MM.1S (cell line): ENCODE measurements at regions not wholly inside any gene's neighbourhood (a gene's known extent, or its start where the extent isn't known, plus 50 kb on each side); places are given as distances from the start of the nearest gene placed in this dataset.

Experiments
- DNase-seq: peaks from one replicate; pipeline ENCODE4 v3.0.0-alpha.2; 2015
- H2AFZ ChIP-seq: fragments of 300-600 bp; sonication (generic); 2 replicates; pipeline ENCODE4 v1.6.0; 2016; ENCODE audit warnings: antibody characterized with exemption, low read length
- H3F3A ChIP-seq: fragments of 300-600 bp; sonication (generic); 2 replicates; pipeline ENCODE4 v1.6.1; 2016; ENCODE audit warnings: mild to moderate bottlenecking, antibody characterized with exemption, low read length, moderate library complexity, mixed read lengths; ENCODE audit not compliant: insufficient read depth
- H3K27ac ChIP-seq: fragments of 300-600 bp; sonication (generic); 2 replicates; pipeline ENCODE4 v1.5.1; 2016; ENCODE audit warnings: mild to moderate bottlenecking, low read length
- H3K27me3 ChIP-seq: fragments of 300-600 bp; sonication (generic); replicated peaks from 2 replicates; pipeline ENCODE4 v1.6.0; 2016; ENCODE audit warnings: low read length; ENCODE audit not compliant: insufficient read depth
- H3K36me3 ChIP-seq: fragments of 300-600 bp; sonication (generic); replicated peaks from 2 replicates; pipeline ENCODE4 v1.6.1; 2016; ENCODE audit warnings: mild to moderate bottlenecking, low read length, mixed read lengths; ENCODE audit not compliant: insufficient read depth
- H3K4me1 ChIP-seq: fragments of 300-600 bp; sonication (generic); 2 replicates; pipeline ENCODE4 v1.6.1; 2016; ENCODE audit warnings: low read length, mixed read lengths
- H3K4me2 ChIP-seq: fragments of 300-600 bp; sonication (generic); 2 replicates; pipeline ENCODE4 v1.6.0; 2016; ENCODE audit warnings: low read depth, low read length
- H3K4me3 ChIP-seq: fragments of 300-600 bp; sonication (generic); 2 replicates; pipeline ENCODE4 v1.5.1; 2016; ENCODE audit warnings: low read length, mixed read lengths
- H3K79me2 ChIP-seq: fragments of 300-600 bp; sonication (generic); 2 replicates; pipeline ENCODE4 v1.6.1; 2016; ENCODE audit warnings: mixed run types, low read length, mixed read lengths
- H3K9ac ChIP-seq: fragments of 300-600 bp; sonication (generic); 2 replicates; pipeline ENCODE4 v1.6.1; 2016; ENCODE audit warnings: low read length, mixed read lengths
- H3K9me2 ChIP-seq: fragments of 300-600 bp; sonication (generic); replicated peaks from 2 replicates; pipeline ENCODE4 v1.6.1; 2016; ENCODE audit warnings: mild to moderate bottlenecking, low read length, mixed read lengths; ENCODE audit not compliant: insufficient read depth
- H3K9me3 ChIP-seq: fragments of 300-600 bp; sonication (generic); replicated peaks from 2 replicates; pipeline ENCODE4 v1.6.1; 2016; ENCODE audit warnings: mild to moderate bottlenecking, low read length, mixed read lengths; ENCODE audit not compliant: insufficient read depth
- H4K20me1 ChIP-seq: fragments of 300-600 bp; sonication (generic); 2 replicates; pipeline ENCODE4 v1.6.1; 2016; ENCODE audit warnings: mild to moderate bottlenecking, low read length, moderate library complexity, mixed read lengths; ENCODE audit not compliant: insufficient read depth
- EZH2 ChIP-seq: fragments of 300-600 bp; sonication (generic); optimal IDR thresholded peaks from 2 replicates; pipeline ENCODE3; 2017; ENCODE audit warnings: low read depth, mild to moderate bottlenecking, antibody characterized with exemption, low read length, mixed read lengths
- EZH2phosphoT487 ChIP-seq: fragments of 300-600 bp; sonication (generic); IDR thresholded peaks from 2 replicates; pipeline ENCODE4 v1.6.1; 2018; ENCODE audit warnings: antibody characterized with exemption, low read length
- TF ChIP-seq, protein P1 (sequence below): fragments of 300-600 bp; sonication (generic); IDR thresholded peaks from 2 replicates; pipeline ENCODE4 v1.5.1; 2016; ENCODE audit warnings: antibody characterized with exemption, low read length, mixed read lengths

DNA sequence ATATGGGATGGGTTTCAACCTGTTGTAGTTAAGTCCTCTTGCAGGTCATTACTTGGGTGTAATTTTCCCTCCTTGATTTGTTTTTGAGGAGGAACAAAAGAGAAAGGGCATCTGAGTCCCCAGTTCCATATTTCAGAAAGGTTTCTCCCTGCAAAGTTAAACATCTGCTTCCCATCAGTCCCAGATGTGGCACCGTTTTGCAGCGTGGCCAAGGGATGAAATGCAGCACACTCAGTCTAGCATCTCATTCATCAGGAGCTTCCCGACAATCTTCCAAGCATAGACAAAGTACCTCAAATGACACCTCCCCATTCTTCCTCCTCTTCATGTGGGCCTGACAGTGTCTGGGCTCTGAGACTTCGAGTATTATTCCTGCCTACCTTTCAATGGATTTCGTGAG, 363.7 kb upstream of the SOX9 start:
- Histone ChIP-seq H2AFZ (no peak overlapping the region), H4K20me1 (no peaks in the 10 kb centered on the region), H3K4me1 (peaks cover 11% of the 10 kb centered on the region; the same call in 1 of the 2 replicates), H3K36me3 (no peaks in the 10 kb centered on the region), H3K4me3 (no peak overlapping the region), H3F3A (no peaks in the 10 kb centered on the region), H3K9me3 (no peaks in the 10 kb centered on the region), H3K27me3 (no peaks in the 10 kb centered on the region), H3K27ac (no peak overlapping the region), H3K9ac (no peak overlapping the region), H3K9me2 (no peaks in the 10 kb centered on the region), H3K4me2 (no peak overlapping the region), H3K79me2 (no peaks in the 10 kb centered on the region)
- DNase-seq: no peak
- TF ChIP-seq, protein P1, sequence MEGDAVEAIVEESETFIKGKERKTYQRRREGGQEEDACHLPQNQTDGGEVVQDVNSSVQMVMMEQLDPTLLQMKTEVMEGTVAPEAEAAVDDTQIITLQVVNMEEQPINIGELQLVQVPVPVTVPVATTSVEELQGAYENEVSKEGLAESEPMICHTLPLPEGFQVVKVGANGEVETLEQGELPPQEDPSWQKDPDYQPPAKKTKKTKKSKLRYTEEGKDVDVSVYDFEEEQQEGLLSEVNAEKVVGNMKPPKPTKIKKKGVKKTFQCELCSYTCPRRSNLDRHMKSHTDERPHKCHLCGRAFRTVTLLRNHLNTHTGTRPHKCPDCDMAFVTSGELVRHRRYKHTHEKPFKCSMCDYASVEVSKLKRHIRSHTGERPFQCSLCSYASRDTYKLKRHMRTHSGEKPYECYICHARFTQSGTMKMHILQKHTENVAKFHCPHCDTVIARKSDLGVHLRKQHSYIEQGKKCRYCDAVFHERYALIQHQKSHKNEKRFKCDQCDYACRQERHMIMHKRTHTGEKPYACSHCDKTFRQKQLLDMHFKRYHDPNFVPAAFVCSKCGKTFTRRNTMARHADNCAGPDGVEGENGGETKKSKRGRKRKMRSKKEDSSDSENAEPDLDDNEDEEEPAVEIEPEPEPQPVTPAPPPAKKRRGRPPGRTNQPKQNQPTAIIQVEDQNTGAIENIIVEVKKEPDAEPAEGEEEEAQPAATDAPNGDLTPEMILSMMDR: no peak
- no peak for TF ChIP-seq EZH2
- TF ChIP-seq EZH2phosphoT487: no peak

DNA sequence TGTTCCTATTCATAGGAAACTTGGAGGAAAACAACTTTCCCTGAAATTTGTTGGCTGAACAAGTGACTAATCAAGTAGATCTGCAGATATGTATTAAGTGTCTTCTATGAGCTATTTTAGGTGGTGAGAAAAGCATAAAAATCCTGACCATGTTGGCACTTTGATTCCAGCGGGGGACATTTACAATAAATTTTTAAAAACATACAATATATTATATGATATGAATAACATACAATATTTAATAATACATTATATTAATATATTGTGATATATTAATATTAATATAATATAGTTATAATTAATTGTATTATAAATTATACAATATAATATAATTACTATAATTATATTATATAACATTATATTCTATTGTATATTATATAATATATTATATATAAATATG, 362.9 kb upstream of the SOX9 start:
- Histone ChIP-seq H3K9me3 (no peaks in the 10 kb centered on the region), H2AFZ (no peak overlapping the region), H3K9me2 (no peaks in the 10 kb centered on the region), H4K20me1 (no peaks in the 10 kb centered on the region), H3K79me2 (no peaks in the 10 kb centered on the region), H3K4me1 (peaks cover 11% of the 10 kb centered on the region; the same call in 1 of the 2 replicates), H3K27ac (no peak overlapping the region), H3K27me3 (no peaks in the 10 kb centered on the region), H3K9ac (no peak overlapping the region), H3K36me3 (no peaks in the 10 kb centered on the region), H3K4me3 (no peak overlapping the region), H3F3A (no peaks in the 10 kb centered on the region), H3K4me2 (no peak overlapping the region)
- DNase-seq: no peak
- no peak for TF ChIP-seq EZH2
- TF ChIP-seq, protein P1: no peak
- TF ChIP-seq EZH2phosphoT487: no peak

DNA sequence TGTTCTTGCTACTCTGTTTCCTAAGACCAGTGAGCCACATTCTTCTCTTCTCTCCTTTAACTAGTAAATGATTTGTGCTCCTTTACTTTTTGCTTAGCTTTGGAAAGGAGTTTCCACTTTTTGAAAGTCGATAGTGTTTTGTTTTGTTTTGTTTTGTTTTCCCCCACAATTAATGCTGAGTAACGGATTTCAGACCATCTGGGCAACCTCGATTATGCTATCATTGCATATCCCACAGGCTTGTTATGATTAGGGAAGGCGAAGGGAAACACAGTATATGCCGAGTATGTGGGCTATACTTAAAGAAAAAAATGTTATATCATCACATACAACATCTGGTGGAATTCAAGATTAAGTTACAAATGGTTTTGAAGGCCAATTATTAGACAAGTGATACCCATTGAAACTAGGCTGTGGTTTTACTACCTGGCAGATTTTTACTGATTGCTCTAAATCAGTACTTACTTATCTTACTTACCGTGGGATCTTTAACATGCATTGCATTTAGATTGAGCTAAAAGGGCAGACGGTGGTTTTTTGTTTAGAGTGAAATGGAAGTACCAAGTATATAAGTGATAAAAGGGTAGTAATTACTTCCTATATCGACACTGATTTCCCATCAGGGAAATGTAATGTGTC, 361.3 kb upstream of the SOX9 start:
- Histone ChIP-seq H3K27me3 (no peaks in the 10 kb centered on the region), H3K9ac (no peak overlapping the region), H3K27ac (no peak overlapping the region), H3K4me3 (no peak overlapping the region; the same call in 1 of the 2 replicates), H3F3A (no peaks in the 10 kb centered on the region), H3K4me2 (peak overlapping the region; percentile 25; the same call in 1 of the 2 replicates), H2AFZ (no peak overlapping the region), H3K79me2 (no peaks in the 10 kb centered on the region), H3K9me3 (no peaks in the 10 kb centered on the region), H4K20me1 (no peaks in the 10 kb centered on the region), H3K9me2 (no peaks in the 10 kb centered on the region), H3K4me1 (peaks cover 11% of the 10 kb centered on the region; the same call in 1 of the 2 replicates), H3K36me3 (no peaks in the 10 kb centered on the region)
- no peak for TF ChIP-seq EZH2
- no peak for TF ChIP-seq EZH2phosphoT487
- TF ChIP-seq, protein P1: no peak
- peak; percentile 69 for DNase-seq
